Activated T-cell treated with anti-CD3 and anti-CD28 coated beads, Interleukin-2, amount 50 U/mL, for 4 hours (primary cell): ENCODE measurements at regions not wholly inside any gene's neighbourhood (a gene's known extent, or its start where the extent isn't known, plus 50 kb on each side); places are given as distances from the start of the nearest gene placed in this dataset.

Source experiments
- ATAC-seq, 2 donors: fragments of 200-7000 bp; cut with Tn5 transposase; one replicate each; pipeline ENCODE4 v1.10.0; 2021
- DNase-seq: peaks from one replicate; pipeline ENCODE4 v3.0.0-alpha.2; 2020
- H3K27me3 Mint-ChIP-seq: one replicate; pipeline ENCODE4 v1.8.0; 2021; ENCODE audit warnings: low read depth, mixed read lengths
- H3K36me3 Mint-ChIP-seq: one replicate; pipeline ENCODE4 v1.8.0; 2022; ENCODE audit warnings: mixed read lengths; ENCODE audit not compliant: insufficient read depth
- H3K4me1 Mint-ChIP-seq: one replicate; pipeline ENCODE4 v1.8.0; 2021; ENCODE audit warnings: low read depth, mixed read lengths
- H3K4me3 Mint-ChIP-seq: one replicate; pipeline ENCODE4 v1.8.0; 2021; ENCODE audit warnings: mild to moderate bottlenecking, moderate library complexity, mixed read lengths
- H3K9me3 Mint-ChIP-seq: one replicate; pipeline ENCODE4 v1.8.0; 2021; ENCODE audit warnings: mixed read lengths

GRCh38 chr6:14930366-14930989 is 315.4 kb upstream of the JARID2 start:
- Mint-ChIP-seq H3K9me3 (no peaks in the 10 kb centered on the region), H3K27me3 (no peaks in the 10 kb centered on the region), H3K4me3 (no peak overlapping the region), H3K36me3 (peaks cover 2% of the 10 kb centered on the region), H3K4me1 (no peaks in the 10 kb centered on the region)
- DNase-seq (no peak), ATAC-seq (no peak)

GRCh38 chr6:14932485-14933182 is 313.2 kb upstream of the JARID2 start:
- Mint-ChIP-seq H3K9me3 (no peaks in the 10 kb centered on the region), H3K36me3 (peaks cover 2% of the 10 kb centered on the region), H3K4me1 (no peaks in the 10 kb centered on the region), H3K4me3 (no peak overlapping the region), H3K27me3 (no peaks in the 10 kb centered on the region)
- DNase-seq (no peak), ATAC-seq (no peak)

GRCh38 chr6:14933183-14933544 is 312.7 kb upstream of the JARID2 start:
- H3K4me3 Mint-ChIP-seq = no peak overlapping the region
- no peaks in the 10 kb centered on the region for H3K9me3 Mint-ChIP-seq
- ATAC-seq (no peak), DNase-seq (no peak)
- H3K36me3 Mint-ChIP-seq = peaks cover 2% of the 10 kb centered on the region
- no peaks in the 10 kb centered on the region for H3K4me1 Mint-ChIP-seq
- no peaks in the 10 kb centered on the region for H3K27me3 Mint-ChIP-seq

DNA sequence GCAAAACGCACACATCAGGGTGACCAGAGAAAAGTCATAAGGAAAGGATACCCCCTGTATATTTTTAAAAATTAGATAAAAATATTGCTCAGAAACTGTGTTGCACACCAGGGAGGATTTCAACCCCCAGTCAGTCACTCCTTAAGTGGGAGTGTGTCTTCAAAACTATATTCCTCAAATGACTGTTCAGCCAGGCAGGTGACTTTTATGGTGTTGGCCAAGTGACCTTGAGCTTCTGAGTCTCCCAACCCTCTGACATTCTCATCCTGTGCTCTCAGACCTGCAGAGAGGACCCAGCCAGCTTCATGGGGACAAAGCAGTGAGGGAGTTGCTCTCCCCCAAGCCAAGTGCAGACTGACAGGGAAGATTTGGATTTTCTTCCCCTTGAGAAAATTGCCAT is 311.9 kb upstream of the JARID2 start:
- no peak for DNase-seq
- Mint-ChIP-seq H3K4me1 (no peaks in the 10 kb centered on the region), H3K36me3 (peaks cover 2% of the 10 kb centered on the region), H3K27me3 (no peaks in the 10 kb centered on the region), H3K9me3 (no peaks in the 10 kb centered on the region), H3K4me3 (no peak overlapping the region)
- ATAC-seq = no peak

DNA sequence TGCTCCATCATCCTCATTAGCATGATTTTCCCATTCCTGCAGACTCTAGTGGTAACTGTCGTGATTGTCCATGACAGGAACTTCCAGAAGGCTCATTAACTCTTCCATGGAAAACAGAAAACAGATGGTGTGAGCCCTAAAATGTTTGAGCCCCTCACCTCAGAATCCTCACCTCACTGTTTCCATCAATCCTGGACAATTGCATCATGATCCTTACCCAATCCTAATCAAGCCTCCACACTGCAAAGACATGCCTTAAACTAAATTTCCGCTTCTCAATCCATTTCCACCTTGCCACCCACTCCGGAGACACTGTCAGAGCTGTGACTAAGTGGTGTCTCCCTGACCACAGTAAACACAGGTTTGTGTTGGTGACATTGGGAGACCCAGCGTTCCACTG is 311.0 kb upstream of the JARID2 start:
- Mint-ChIP-seq H3K4me1 (no peaks in the 10 kb centered on the region), H3K27me3 (no peaks in the 10 kb centered on the region), H3K9me3 (no peaks in the 10 kb centered on the region), H3K4me3 (no peak overlapping the region), H3K36me3 (peaks cover 2% of the 10 kb centered on the region)
- ATAC-seq (no peak), DNase-seq (no peak)

DNA sequence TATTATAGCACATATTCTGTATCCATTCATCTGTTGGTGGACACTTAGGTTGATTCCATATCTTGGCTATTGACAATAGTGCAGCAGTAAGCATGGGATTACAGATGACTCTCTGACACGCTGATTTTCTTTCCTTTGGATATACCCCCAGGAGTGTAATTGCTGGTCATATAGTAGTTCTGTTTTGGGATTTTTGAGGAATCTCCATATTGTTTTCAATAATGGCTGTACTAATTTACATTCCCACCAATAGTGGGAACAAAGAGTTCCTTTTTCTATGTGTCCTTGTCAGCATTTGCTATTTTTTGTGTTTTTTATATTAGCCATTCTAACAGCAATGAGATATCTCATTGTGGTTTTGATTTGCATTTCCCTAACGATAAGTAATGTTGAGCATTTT is 309.0 kb upstream of the JARID2 start:
- Mint-ChIP-seq H3K36me3 (no peaks in the 10 kb centered on the region), H3K4me3 (no peak overlapping the region), H3K4me1 (no peaks in the 10 kb centered on the region), H3K9me3 (no peaks in the 10 kb centered on the region), H3K27me3 (no peaks in the 10 kb centered on the region)
- DNase-seq = no peak
- ATAC-seq = no peak

DNA sequence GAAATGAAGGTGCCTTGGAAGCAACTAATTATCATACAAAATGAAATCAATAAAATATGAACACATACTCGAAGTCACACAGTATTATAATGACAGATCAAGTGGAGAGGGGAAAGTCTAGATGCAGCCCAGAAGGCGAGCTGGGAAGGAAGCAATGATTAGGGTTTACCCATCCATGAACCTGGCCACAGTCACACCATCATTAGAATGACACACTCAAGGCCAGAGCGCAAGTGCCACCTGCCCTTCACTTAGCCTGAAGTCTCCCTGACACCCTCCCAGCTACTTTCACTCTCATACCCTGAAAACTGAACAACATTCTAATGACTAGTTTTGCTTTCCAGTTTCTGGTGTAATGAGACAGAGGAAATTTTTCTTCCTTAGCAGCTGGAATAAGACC is 302.8 kb upstream of the JARID2 start:
- H3K36me3 Mint-ChIP-seq = no peaks in the 10 kb centered on the region
- DNase-seq (no peak), ATAC-seq (no peak)

DNA sequence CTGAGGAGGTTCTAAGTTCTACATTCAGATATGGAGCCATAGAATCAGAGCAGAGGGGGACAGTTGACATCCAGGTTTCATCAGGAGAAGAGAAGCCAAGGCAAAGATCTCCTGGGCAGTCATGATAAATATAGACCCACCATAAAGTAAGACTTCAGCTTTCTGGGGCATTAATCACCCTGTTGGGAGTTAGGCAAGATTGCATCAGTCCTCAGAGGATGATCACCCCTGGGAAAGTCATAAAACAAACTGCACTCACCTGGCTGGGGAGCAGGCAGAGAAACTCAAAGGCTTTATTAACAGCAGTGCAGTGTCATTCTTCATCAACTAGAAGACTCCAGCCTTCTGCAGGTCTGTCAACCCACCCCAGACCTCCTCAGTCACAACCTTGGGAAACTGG is 301.3 kb upstream of the JARID2 start:
- Mint-ChIP-seq H3K9me3 (no peaks in the 10 kb centered on the region), H3K4me3 (no peak overlapping the region), H3K36me3 (no peaks in the 10 kb centered on the region), H3K27me3 (no peaks in the 10 kb centered on the region), H3K4me1 (no peaks in the 10 kb centered on the region)
- no peak for DNase-seq
- ATAC-seq = no peak

More for the DNA sequence above, 302.8 kb upstream of the JARID2 start:
- no peak overlapping the region for H3K4me3 Mint-ChIP-seq
- H3K9me3 Mint-ChIP-seq = no peaks in the 10 kb centered on the region
- H3K4me1 Mint-ChIP-seq = no peaks in the 10 kb centered on the region
- no peaks in the 10 kb centered on the region for H3K27me3 Mint-ChIP-seq

- no peaks in the 10 kb centered on the region for H3K4me1 Mint-ChIP-seq
- DNase-seq = no peak
- H3K27me3 Mint-ChIP-seq = no peaks in the 10 kb centered on the region
- ATAC-seq = no peak
- no peak overlapping the region for H3K4me3 Mint-ChIP-seq
- H3K9me3 Mint-ChIP-seq = no peaks in the 10 kb centered on the region
- H3K36me3 Mint-ChIP-seq = no peaks in the 10 kb centered on the region
Observed at GRCh38 chr6:14945461-14946185, 300.2 kb upstream of the JARID2 start.

- Mint-ChIP-seq H3K4me1 (no peaks in the 10 kb centered on the region), H3K4me3 (no peak overlapping the region), H3K27me3 (no peaks in the 10 kb centered on the region), H3K36me3 (no peaks in the 10 kb centered on the region), H3K9me3 (no peaks in the 10 kb centered on the region)
- DNase-seq (no peak), ATAC-seq (no peak)
Observed at GRCh38 chr6:14946753-14947152, 299.1 kb upstream of the JARID2 start.

DNA sequence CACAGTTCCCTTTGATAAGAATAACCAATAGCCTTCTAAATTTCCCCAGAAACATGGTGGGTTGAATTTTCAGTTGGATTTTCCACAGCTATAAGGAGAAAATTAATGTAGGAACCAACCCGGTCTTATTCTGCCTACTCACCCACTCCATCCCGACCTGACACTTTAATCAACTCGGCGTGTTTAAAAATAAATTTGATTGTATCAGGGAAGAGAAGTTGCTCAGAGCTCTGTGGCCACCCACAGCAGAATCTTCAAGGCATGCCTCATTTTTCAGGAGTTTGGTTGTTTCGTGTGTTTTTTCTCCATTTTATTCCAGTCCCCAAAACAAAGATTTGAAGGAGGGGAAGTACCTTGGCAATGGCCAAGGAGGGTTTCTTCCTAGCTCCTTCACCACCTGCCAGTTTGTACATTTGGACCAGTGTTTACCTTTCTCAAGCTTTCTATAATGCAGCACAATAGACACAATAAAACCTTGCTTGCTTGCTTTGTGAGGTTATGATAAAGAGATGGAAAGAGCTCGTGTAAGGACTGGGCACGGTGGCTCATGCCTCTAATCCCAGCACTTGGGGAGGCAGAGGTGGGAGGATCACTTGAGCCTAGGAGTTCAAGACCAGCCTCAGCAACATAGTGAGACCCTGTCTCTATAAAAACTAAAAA is 297.2 kb upstream of the JARID2 start:
- H3K9me3 Mint-ChIP-seq = no peaks in the 10 kb centered on the region
- no peak overlapping the region for H3K4me3 Mint-ChIP-seq

GRCh38 chr6:14950103-14950969 is 295.5 kb upstream of the JARID2 start:
- Mint-ChIP-seq H3K9me3 (peaks cover 6% of the 10 kb centered on the region), H3K27me3 (no peaks in the 10 kb centered on the region), H3K4me1 (no peaks in the 10 kb centered on the region), H3K36me3 (no peaks in the 10 kb centered on the region), H3K4me3 (no peak overlapping the region)
- DNase-seq (no peak), ATAC-seq (no peak)

More for the DNA sequence above, 297.2 kb upstream of the JARID2 start:
- DNase-seq = no peak
- H3K4me1 Mint-ChIP-seq = no peaks in the 10 kb centered on the region
- H3K36me3 Mint-ChIP-seq = no peaks in the 10 kb centered on the region
- no peaks in the 10 kb centered on the region for H3K27me3 Mint-ChIP-seq
- no peak for ATAC-seq

DNA sequence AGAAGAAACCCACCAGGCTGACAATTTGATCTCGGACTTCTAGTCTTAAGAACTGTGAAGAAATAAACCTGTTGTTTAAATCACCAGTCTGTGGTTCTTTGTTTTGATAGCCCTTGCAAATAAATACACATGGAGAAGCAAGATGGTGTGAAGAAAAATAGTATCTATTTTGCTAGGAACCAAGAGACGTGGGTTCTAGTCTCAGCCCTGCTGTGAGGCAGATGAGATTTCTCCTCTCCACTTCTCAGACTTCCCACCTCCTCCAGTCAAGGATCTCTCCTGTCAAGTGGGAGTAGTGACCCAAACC is 294.9 kb upstream of the JARID2 start:
- ATAC-seq (no peak), DNase-seq (no peak)
- Mint-ChIP-seq H3K27me3 (no peaks in the 10 kb centered on the region), H3K4me1 (no peaks in the 10 kb centered on the region), H3K36me3 (no peaks in the 10 kb centered on the region), H3K4me3 (no peak overlapping the region), H3K9me3 (peaks cover 6% of the 10 kb centered on the region)

GRCh38 chr6:14951704-14952103 is 294.2 kb upstream of the JARID2 start:
- Mint-ChIP-seq H3K27me3 (no peaks in the 10 kb centered on the region), H3K4me3 (no peak overlapping the region), H3K9me3 (peaks cover 6% of the 10 kb centered on the region), H3K4me1 (no peaks in the 10 kb centered on the region), H3K36me3 (no peaks in the 10 kb centered on the region)
- ATAC-seq (no peak), DNase-seq (no peak)
